ENCODE measurements at regions not wholly inside any gene's neighbourhood (a gene's known extent, or its start where the extent isn't known, plus 50 kb on each side); places are given as distances from the start of the nearest gene placed in this dataset.

DNA sequence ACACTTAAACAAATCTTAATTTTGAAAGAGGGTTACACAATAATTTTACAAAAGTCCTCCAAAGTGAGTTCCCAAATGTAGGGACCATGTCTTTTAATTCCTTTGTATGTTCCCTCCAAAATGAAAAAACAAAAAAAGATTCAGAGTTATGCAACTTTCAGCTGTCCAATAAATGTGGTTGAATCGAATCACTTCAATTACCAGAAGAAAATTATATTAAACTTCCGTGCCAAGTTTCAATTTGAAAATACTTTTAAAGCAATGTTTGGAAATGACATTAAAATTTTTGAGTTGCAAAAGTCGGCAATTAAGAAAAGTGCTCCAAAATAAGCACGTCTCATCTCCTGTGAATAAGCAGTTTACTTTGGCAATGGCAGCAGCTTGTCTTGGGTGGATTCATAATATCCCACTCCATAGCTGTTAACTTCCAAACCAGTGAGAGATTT is 60.3 kb upstream of the C1GALT1 start:
- TF ChIP-seq CTCF (conservative IDR thresholded peaks at IDR 0.05; ENCODE audit: low read depth, low read length) (no peak), EZH2 (IDR thresholded peaks at IDR 0.05; ENCODE audit: borderline replicate concordance, low read depth, low read length, poor library complexity, severe bottlenecking) (no peak)
